HEK293T (cell line): ENCODE measurements at regions not wholly inside any gene's neighbourhood (a gene's known extent, or its start where the extent isn't known, plus 50 kb on each side); places are given as distances from the start of the nearest gene placed in this dataset.

Experiments used
- HDGF ChIP-seq: fragments of 450-650 bp; IDR thresholded peaks from 2 replicates; pipeline ENCODE4 v1.6.1; 2017; ENCODE audit warnings: antibody characterized with exemption, borderline replicate concordance
- SP1 ChIP-seq: fragments of 450-650 bp; IDR thresholded peaks from 2 replicates; pipeline ENCODE4 v1.6.1; 2017
- ZNF384 ChIP-seq: fragments of 450-650 bp; IDR thresholded peaks from 2 replicates; pipeline ENCODE4 v1.6.1; 2016

DNA sequence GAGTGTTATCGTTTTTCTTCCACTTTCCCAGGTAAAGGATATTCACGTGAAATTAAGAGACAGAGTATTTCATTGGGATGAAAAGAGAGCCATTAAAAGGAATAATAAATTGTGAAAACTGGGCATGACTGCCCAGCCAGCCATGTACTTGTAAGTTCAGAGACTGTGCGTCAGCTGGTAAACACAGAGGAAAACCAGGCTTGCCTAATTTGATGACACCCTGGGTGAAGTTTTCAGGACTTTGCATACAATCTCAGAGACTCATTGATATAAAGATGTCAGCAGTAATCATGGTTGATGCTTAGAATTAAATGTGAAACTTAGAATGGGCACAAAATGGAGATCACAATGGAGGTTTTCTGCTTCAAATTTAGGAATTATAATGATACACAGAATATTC lies 153.5 kb upstream of the ZEB2 start:
- TF ChIP-seq HDGF (no peak), ZNF384 (no peak), SP1 (no peak)
